K562 (cell line): ENCODE measurements at regions not wholly inside any gene's neighbourhood (a gene's known extent, or its start where the extent isn't known, plus 50 kb on each side); places are given as distances from the start of the nearest gene placed in this dataset.

Experiments
- ATAC-seq: fragments of 200-7000 bp; cut with Tn5 transposase; 3 replicates; pipeline ENCODE4 v1.9.1; 2020; ENCODE audit warnings: moderate library complexity
- BruUV-seq: library from RNA; stranded (reverse); fragments of 400-500 nt; replicated peaks from 2 replicates; lab custom pipeline; 2021; lab: Mats Ljungman, UMichigan
- CTCF ChIA-PET: fragments of 300-600 bp; formaldehyde crosslinking; extraction: SDS; loops from one replicate; lab custom pipeline; 2021; ENCODE audit warnings: low intra/inter-chr PET ratio; lab: Yijun Ruan, JAX
- POLR2A ChIA-PET: fragments of 300-600, 350-650 bp; sonication (Branson Sonifier 250); formaldehyde crosslinking; extraction: SDS; loops from one replicate; lab custom pipeline; 2021; ENCODE audit warnings: antibody characterized with exemption, inconsistent platforms; lab: Yijun Ruan, JAX
- DNase-seq, 4 experiments: peaks; one replicate each; pipeline versions ENCODE4 v3.0.0 to v3.0.0-alpha.2; 2011 to 2018; ENCODE audit warnings: low spot score in 3 of 4, mixed read lengths in 3 of 4; ENCODE audit errors: extremely low read depth in 1 of 4
- FAIRE-seq: peaks from 2 replicates; lab custom pipeline; 2011; peaks lifted over from hg19 to GRCh38; lab: Jason Lieb, UNC
- H2AFZ ChIP-seq: 2 replicates; pipeline ENCODE4 v1.6.0; 2011; ENCODE audit warnings: low read depth, low read length, control low read depth, inconsistent platforms
- H3K27ac ChIP-seq: fragments of 200-600 bp; 3 replicates; pipeline ENCODE4 v1.8.0; 2011; ENCODE audit warnings: low read depth, mild to moderate bottlenecking, control low read depth, inconsistent platforms, low read length, moderate library complexity, mixed read lengths; ENCODE audit errors: extremely low read depth
- H3K27me3 ChIP-seq, 2 experiments: fragments of 300-600 bp in 1 of 2; 2 replicates in 1 of 2; 3 replicates in 1 of 2; pipeline versions ENCODE4 v1.6.0 to v1.8.0; 2011; ENCODE audit warnings: inconsistent platforms in 2 of 2, low read length in 2 of 2, mild to moderate bottlenecking in 1 of 2, mixed read lengths in 1 of 2, moderate library complexity in 1 of 2; ENCODE audit not compliant: control insufficient read depth in 2 of 2, insufficient read depth in 2 of 2
- H3K36me3 ChIP-seq: fragments of 300-600 bp; 3 replicates; pipeline ENCODE4 v1.8.0; 2011; ENCODE audit warnings: mild to moderate bottlenecking, low read length, inconsistent platforms; ENCODE audit not compliant: control insufficient read depth, insufficient read depth
- H3K4me1 ChIP-seq, 2 experiments: fragments of 200-600 bp in 1 of 2; replicated peaks in 1 of 2; 2 replicates in 1 of 2; 3 replicates in 1 of 2; pipeline versions ENCODE4 v1.5.1 to v1.8.0; 2011; ENCODE audit warnings: inconsistent platforms in 2 of 2, low read length in 2 of 2, mild to moderate bottlenecking in 1 of 2, mixed read lengths in 1 of 2, moderate library complexity in 1 of 2; ENCODE audit not compliant: control insufficient read depth in 2 of 2, insufficient read depth in 2 of 2
- H3K4me2 ChIP-seq: 2 replicates; pipeline ENCODE4 v1.6.1; 2011; ENCODE audit warnings: low read length, control low read depth, inconsistent platforms, mixed read lengths; ENCODE audit not compliant: insufficient read depth
- H3K4me3 ChIP-seq: fragments of 200-600 bp; sonication (generic), shearing (Covaris generic); 2 replicates; pipeline ENCODE4 v1.5.1; 2016; ENCODE audit warnings: control low read depth, inconsistent platforms
- H3K79me2 ChIP-seq: fragments of 200-600 bp; 3 replicates; pipeline ENCODE4 v1.8.0; 2011; ENCODE audit warnings: low read length, inconsistent platforms; ENCODE audit not compliant: control insufficient read depth, insufficient read depth
- H3K9ac ChIP-seq, 2 experiments: 2 replicates each; pipeline versions ENCODE4 v1.6.0 to v1.6.1; 2011; ENCODE audit warnings: low read depth in 2 of 2, low read length in 2 of 2, control low read depth in 1 of 2, inconsistent platforms in 1 of 2, mild to moderate bottlenecking in 1 of 2, mixed read lengths in 1 of 2; ENCODE audit not compliant: insufficient read depth in 1 of 2
- H3K9me1 ChIP-seq: one replicate; pipeline ENCODE4 v1.6.0; 2011; ENCODE audit warnings: inconsistent platforms, mild to moderate bottlenecking, low read length, moderate library complexity; ENCODE audit not compliant: control insufficient read depth, insufficient read depth
- H3K9me3 ChIP-seq: replicated peaks from 2 replicates; pipeline ENCODE4 v1.5.1; 2011; ENCODE audit warnings: low read depth, low read length, inconsistent platforms; ENCODE audit not compliant: control insufficient read depth, insufficient read depth
- H4K20me1 ChIP-seq: replicated peaks from 2 replicates; pipeline ENCODE4 v1.6.1; 2011; ENCODE audit warnings: low read length, inconsistent platforms, mixed read lengths; ENCODE audit not compliant: control insufficient read depth, insufficient read depth
- CSDE1 ChIP-seq, 2 experiments: fragments of 450-650 bp; IDR thresholded peaks; 2 replicates each; pipeline ENCODE4 v1.6.1; 2016; ENCODE audit warnings: mild to moderate bottlenecking in 1 of 2
- DLX4 ChIP-seq: fragments of 250-450 bp; sonication (Bioruptor Pico); IDR thresholded peaks from 2 replicates; pipeline ENCODE4 v1.6.1; 2021; ENCODE audit warnings: mild to moderate bottlenecking
- GTF2B ChIP-seq: IDR thresholded peaks from 2 replicates; pipeline ENCODE4 v1.6.1; 2011; ENCODE audit not compliant: insufficient read length; ENCODE audit errors: extremely low read depth
- HMG20B ChIP-seq: fragments of 250-450 bp; sonication (Bioruptor Pico); IDR thresholded peaks from 2 replicates; pipeline ENCODE4 v1.5.0; 2021; ENCODE audit warnings: mild to moderate bottlenecking
- NFIX ChIP-seq: fragments of 250-450 bp; sonication (Bioruptor Pico); IDR thresholded peaks from 2 replicates; pipeline ENCODE4 v1.4.0; 2020; ENCODE audit warnings: low read depth, mild to moderate bottlenecking, moderate library complexity
- U2AF2 ChIP-seq: fragments of 200-400 bp; formaldehyde crosslinking; optimal IDR thresholded peaks from 2 replicates; pipeline ENCODE3; 2017; ENCODE audit warnings: low read depth, mild to moderate bottlenecking, low read length
- ZNF507 ChIP-seq: conservative IDR thresholded peaks from 2 replicates; pipeline ENCODE4 v1.6.1; 2017; ENCODE audit warnings: missing genetic modification characterization, missing compliant biosample characterization
- ZNF766 ChIP-seq: fragments of 200-800 bp; sonication (Bioruptor generic); conservative IDR thresholded peaks from 2 replicates; pipeline ENCODE4 v1.6.1; 2016; ENCODE audit warnings: missing genetic modification characterization, missing compliant biosample characterization
- WGBS: fragments of 100-300 bp; shearing (Covaris generic); methylation state at CpG from one replicate; pipeline ENCODE4 v1.1.6; 2016; ENCODE audit warnings: low coverage, mixed read lengths; ENCODE audit not compliant: insufficient coverage; ENCODE audit errors: missing lambda C conversion rate; 5-methylcytosine and 5-hydroxymethylcytosine counted together
- in situ Hi-C: fragments of 300-500 bp; cut with MboI; formaldehyde crosslinking; loops from 4 replicates; pipeline ENCODE4 v1.15.0; 2018; ENCODE audit warnings: inconsistent platforms, mixed read lengths
- intact Hi-C: fragments of 100-400 bp; cut with micrococcal nuclease; formaldehyde crosslinking; loops from 2 replicates; pipeline ENCODE4 v1.14.2; 2022
- TF ChIP-seq, protein P1 (sequence below): fragments of 450-650 bp; IDR thresholded peaks from one replicate; pipeline ENCODE4 v1.6.1; 2018; ENCODE audit warnings: mild to moderate bottlenecking, moderate library complexity; ENCODE audit not compliant: partially characterized antibody

- TF ChIP-seq DLX4 (CRISPR knock-in tag): no peak
- TF ChIP-seq, all 486 proteins: peak for 0
Observed at GRCh38 chr11:81802591-81802990, 931.1 kb downstream of the FAM181B start (continued).

- FAIRE-seq (no peak), DNase-seq (no peak), ATAC-seq (no peak)
- Histone ChIP-seq H2AFZ (no peak overlapping the region), H3K4me2 (no peak overlapping the region), H3K79me2 (no peaks in the 10 kb centered on the region), H3K27ac (no peak overlapping the region), H3K4me1 (no peaks in the 10 kb centered on the region), H3K36me3 (no peaks in the 10 kb centered on the region), H3K4me3 (no peak overlapping the region), H3K9me1 (no peaks in the 10 kb centered on the region), H3K27me3 (no peaks in the 10 kb centered on the region), H4K20me1 (no peaks in the 10 kb centered on the region), H3K9me3 (no peaks in the 10 kb centered on the region), H3K9ac (no peak overlapping the region)
- POLR2A ChIA-PET: no interaction called here
- BruUV-seq: no TSS peak
- intact Hi-C loops: no loop called here
- in situ Hi-C loops: no loop called here
- CTCF ChIA-PET: no interaction called here
- no peak for TF ChIP-seq ZNF766 (CRISPR knock-in tag)
- TF ChIP-seq NFIX (CRISPR knock-in tag): no peak
- TF ChIP-seq CSDE1 (IDR thresholded peaks at IDR 0.05): no peak
- no peak for TF ChIP-seq HMG20B (CRISPR knock-in tag)
- TF ChIP-seq GTF2B: no peak
- TF ChIP-seq, protein P1, sequence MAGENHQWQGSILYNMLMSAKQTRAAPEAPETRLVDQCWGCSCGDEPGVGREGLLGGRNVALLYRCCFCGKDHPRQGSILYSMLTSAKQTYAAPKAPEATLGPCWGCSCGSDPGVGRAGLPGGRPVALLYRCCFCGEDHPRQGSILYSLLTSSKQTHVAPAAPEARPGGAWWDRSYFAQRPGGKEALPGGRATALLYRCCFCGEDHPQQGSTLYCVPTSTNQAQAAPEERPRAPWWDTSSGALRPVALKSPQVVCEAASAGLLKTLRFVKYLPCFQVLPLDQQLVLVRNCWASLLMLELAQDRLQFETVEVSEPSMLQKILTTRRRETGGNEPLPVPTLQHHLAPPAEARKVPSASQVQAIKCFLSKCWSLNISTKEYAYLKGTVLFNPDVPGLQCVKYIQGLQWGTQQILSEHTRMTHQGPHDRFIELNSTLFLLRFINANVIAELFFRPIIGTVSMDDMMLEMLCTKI: no peak
- TF ChIP-seq ZNF507 (tag): no peak
- no peak for TF ChIP-seq U2AF2
- 3% methylated on average over 4 of the region's 4 CpGs for WGBS
Observed at GRCh38 chr11:81792416-81792815, 941.2 kb downstream of the FAM181B start.
